ENCODE measurements at regions not wholly inside any gene's neighbourhood (a gene's known extent, or its start where the extent isn't known, plus 50 kb on each side); places are given as distances from the start of the nearest gene placed in this dataset.
A peak's percentile ranks its signal among the peaks of the same experiment; 100 is the strongest.
"Not testable (repeated sequence)": the region's sequence is repeated elsewhere in the genome, so short reads cannot be mapped to it uniquely, and the experiment has no call there.

DNA sequence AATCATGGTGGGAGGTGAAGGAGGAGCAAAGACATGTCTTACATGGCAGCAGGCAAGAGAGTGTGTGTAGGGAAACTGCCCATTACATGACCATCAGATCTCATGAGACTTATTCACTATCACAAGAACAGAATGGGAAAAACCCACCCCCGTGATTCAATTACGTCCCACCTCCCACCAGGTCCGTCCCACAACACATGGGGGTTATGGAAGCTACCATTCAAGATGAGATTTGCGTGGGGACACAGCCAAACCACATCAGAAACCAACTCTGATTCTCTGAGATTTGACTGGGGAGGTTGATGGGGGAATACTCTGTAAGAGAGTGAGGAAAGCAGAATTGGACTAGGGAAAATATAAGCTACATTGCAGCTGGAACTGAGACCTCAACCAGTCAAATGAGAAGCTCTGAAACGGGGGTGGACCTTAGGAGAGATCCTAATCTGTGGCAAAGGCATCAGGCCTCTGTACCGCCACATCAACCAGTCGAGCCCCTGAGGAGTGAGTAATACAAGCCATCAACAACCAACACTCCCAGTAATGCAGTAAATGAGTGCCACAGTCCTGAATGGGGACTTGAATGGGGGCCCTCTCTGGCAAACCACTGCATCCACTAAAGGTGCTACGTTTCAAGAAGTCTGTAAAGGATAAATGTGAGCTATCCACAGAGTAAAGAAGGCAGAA lies 207.9 kb upstream of the GADL1 start:
- DNase-seq = no peak

DNA sequence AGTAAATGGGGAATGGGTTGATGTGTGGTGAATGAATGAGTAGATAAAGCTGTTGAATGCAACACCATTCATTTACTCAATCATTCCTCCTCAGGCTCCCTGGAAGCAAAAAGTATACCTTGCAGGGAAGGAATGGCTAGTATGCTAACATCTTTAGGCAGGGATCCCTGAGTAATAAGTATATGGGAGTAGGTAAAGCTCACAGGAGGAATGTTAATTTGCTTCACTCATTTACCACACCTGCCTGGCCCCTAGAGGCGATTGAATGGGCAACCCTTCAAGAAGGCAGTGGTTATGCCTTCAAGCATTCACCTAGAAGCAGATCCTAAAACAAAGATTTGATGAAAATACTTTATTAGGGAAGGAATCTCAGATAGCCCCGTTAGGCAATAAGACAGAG lies 208.7 kb upstream of the GADL1 start:
- DNase-seq = no peak

DNA sequence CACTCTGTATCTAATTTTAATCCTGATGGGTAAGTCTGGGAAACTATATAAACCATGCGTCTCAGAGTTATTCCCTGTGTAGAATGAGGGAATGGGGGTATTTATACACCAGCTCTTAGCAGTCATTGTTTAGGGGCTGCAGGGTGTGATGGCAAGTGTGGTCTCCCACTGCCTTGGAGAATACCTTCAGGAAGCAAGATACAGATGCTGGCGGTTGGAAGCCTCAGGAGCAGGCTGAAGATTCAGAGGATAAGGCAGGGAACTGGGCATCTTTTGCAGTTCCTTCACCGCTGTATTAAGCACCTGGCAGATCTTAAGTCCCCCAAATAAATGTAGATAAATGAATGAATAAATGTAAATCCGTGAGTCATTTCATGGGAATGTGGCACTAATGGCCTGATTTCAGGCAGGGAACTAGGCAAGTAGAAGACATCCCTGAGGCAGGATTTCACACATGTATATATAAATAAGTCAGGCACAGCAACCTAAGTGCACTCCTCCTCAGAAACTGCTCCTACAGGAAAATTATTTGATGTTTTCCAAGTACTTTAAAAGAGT lies 209.2 kb upstream of the GADL1 start:
- no peak for DNase-seq

DNA sequence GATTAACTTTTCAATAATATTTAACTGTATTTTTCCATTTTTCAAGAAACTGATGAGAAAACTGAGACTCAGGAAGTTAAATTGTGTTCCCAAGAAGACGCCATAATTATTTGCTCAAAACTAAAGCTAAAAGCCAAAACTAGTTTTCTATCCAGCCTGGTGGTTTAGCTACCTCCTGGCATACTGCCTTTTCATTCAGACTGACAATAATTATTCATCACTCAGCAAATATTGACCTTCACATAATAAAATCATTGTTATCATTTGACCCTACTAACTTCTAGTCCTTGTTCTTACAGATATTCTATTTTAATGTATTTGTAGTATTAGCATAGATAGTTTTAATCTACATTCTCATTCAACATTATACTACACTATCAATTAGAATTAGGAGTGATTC lies 210.6 kb upstream of the GADL1 start:
- DNase-seq = no peak

DNA sequence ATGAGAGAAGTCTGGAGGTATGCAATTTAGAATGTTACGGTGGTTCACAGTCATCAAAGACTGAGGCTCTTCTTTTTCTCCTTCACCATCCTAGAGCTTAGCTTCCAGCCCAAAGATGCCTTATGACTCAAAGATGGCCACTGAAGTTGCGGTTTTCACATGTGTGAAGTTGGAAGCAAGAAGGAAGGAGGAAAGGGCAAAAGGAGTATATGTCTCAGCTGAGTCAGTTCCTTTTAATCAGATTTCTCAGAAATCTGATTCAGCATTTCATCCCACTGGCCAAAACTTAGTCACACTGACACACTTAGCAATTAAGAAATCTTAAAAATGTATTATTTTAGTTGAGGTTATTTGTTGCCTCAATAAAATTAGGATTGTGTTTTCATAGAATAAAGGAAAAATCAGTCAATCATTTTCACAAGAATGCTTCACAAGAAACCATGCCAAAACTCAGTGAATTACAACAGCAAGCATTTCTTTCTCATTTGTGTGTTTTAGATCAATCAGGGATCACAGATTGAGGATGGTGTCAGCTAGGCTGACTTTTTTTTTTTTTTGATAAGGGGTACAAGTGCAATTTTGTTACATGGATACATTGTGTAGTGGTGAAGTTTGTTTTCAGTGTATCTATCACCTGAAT lies 211.1 kb upstream of the GADL1 start:
- DNase-seq = no peak

DNA sequence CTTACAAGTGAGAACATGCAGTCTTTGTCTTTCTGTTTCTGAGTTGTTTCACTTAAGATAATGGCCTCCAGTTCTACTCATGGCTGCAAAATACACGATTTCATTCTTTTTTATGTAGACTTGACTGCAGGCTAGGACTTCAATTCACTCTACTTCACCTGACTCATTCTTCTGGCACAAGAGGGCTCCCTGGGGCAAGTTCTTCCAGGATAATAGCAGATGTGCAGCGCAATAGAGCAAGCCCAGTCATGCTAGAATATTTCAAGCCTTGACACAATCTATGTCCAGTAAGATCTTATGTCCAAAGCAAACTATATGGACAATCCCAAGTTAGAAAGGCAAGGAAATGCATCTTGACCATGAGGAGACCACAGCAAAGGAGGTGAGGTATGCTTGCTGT lies 211.7 kb upstream of the GADL1 start:
- DNase-seq = no peak

- no peak for DNase-seq
Observed at GRCh38 chr3:31106912-31107311, 212.5 kb upstream of the GADL1 start.

- no peak for DNase-seq
Observed at GRCh38 chr3:31114929-31115283, 220.4 kb upstream of the GADL1 start.

- DNase-seq = not testable (repeated sequence)
Observed at GRCh38 chr3:31115531-31115930, 221.1 kb upstream of the GADL1 start.

- no peak for DNase-seq
Observed at GRCh38 chr3:31116651-31117050, 222.2 kb upstream of the GADL1 start.

DNA sequence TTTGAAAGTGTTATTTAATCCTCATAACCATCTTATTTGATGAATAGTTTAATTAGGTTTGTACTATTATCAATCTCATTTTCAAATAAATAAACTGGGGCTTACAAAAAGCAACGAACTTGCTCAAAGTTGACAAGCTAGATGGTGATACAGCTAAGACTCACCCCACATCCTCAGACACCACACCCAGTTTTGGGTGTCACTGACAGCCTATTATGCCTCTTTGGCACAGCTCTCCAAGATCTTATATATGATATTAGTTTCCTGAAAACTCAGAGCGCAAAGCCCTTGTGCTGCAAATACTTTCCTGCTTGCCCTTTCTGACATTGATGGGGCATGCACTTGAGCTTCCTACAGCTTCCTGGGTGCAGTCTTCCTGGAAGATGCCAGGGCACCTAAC lies 223.4 kb upstream of the GADL1 start:
- DNase-seq = no peak

DNA sequence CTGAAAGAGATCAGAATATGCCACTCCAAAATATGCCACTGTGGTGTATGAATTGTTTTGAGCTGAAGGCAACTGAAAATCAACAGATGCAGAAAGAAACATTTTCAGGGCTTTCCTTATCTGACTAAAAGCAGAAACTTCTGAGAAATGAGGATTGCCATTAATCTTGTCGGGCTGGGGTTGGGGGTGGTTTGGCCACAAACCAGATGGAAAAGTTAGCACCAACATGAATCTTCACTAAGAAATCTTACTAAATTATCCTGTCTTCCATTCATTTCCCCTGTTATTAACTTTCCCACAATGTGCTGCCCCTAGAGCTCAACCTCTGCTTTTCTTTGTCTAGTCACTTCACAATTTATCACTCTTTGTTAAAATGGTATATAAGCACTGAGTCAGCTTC lies 229.9 kb upstream of the GADL1 start:
- DNase-seq = no peak

GRCh38 chr3:31125413-31126020 lies 231.1 kb upstream of the GADL1 start:
- no peak for DNase-seq

- DNase-seq = no peak
Observed at GRCh38 chr3:31129241-31129640, 234.8 kb upstream of the GADL1 start.

DNA sequence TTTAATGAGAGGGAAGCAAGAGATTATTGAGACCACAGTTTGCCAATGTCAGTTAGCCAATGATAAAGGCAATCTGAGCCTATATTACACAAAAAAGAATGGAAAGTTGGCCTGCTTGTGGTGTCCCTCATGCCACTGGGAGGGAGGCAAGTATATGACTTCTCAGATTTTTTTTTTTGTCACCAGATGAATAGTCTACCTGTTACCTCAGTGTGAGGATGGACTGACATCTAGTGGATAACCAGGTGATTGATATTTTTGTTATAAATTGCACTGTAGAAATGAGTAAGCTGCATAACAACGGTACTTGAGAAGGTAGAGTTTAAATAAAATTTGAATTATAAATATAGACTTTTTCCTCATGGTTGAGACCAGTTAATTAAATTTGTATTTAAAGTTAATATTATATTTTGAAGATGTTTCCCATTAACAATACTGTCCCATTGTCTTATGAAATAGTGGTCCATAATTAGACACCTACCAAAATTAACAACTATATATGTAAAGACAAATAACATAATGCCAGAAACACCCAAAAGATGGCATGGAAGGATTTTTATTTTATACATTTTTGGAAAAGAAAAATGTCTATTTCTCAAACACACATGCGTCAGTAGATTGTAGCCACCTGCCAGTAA lies 237.8 kb upstream of the GADL1 start:
- peak; percentile 29 to 32 for DNase-seq

DNA sequence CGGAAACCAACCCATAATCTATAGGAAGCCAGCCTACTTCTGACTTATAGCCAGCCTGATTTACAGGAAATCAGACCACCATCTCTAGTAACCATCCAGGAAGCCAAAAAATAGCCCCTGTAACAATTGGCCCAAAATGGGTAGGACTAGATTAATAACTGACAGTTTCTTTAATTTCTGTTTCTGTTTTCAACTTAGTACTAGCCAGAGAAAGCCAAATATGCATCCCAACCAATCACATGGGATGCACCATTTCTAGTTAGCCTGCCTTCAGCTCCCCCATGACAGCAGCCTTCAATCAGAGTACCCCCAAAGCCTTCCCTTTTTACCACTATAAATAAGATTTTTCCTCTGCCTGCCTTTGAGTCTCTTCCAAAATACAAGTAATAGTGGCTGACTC lies 239.1 kb upstream of the GADL1 start:
- no peak for DNase-seq

DNA sequence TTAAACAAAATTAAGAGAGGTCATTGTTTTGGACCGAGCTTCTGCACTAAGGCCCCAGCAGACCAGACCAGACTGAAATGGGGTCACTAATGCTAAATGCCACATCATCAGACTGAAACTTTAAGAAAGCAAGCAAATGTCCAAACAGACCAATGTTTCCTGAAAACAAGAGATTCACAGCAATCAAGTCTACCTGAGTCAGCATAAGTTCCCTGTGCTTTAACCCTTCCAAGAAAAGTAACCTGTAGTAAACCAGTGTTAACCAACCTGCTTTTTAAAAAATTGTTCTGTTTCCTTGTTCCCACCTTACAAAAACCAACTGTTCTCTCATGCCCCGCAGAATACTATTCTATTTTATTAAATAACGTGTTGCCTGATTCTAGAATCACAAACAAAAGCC lies 241.1 kb upstream of the GADL1 start:
- DNase-seq = no peak

DNA sequence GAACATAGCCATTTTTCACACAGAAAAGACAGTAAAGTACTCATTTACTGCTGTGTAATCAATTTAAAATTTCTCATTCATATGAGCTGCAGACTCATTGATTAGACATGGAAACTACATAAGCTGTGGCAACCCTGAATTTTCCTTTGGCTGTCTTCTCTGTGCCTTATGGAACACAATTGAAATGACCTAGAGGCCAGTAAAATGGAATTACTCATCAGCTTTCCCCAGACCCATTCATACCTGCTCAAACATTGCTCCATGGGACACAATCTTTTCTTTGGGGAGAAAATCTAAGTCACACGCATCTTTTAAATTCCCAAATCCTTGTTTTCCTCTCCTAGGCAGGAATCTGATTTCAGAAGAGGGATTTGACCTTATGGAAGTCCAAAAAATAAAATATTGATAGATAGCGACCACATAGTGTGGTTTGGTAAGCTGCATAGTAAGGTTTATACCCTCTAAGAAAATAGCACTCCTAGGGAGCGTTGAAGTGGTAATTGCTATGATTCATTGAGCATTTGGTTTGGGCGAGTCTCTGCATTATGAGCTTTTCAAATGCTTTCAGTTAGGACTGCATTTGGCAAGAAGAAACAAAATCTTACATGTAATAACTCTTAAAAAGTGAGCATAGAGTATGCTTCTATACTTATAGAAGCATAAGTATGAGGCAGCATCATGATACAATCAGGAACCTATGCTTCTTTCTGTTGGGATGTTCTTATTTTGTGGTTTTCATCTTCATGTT lies 243.4 kb upstream of the GADL1 start:
- no peak for DNase-seq

DNA sequence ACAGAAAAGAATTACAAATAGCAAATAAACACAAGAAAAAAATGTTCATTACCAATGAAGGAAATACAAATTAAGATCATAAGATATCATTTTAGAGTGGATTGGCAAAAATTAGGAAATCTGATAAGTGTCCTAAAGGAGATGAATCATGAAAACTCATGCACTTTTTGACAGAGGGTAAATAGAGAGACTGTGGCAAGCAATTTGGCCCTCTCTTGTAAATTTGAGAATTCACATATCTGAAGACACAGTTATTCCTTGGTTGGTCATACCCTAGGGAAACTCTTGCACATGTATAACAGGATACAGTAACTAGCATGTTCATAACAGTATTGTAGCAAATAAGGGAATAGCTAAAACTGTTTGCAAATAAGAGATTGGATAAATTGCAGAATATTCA lies 246.0 kb upstream of the GADL1 start:
- no peak for DNase-seq

GRCh38 chr3:31142139-31142538 lies 247.7 kb upstream of the GADL1 start:
- no peak for DNase-seq

DNA sequence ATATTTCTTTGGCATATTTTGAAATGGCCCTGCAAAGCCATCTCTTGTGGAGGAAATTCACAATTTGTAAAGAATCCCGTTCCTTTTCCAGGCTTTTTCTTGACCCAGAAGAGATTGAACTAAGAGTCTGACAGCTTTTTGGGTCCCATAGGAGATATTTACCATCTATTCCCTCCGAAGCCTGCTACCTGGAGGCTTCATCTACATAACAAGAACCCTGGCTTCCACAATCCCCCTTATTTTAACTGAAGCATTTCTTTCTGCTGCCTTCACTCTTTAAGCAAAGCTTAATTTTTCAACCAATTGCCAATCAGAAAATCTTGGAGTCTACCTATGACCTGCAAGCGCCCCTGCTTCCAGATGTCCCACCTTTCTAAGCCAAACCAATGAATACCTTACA lies 248.1 kb upstream of the GADL1 start:
- no peak for DNase-seq

DNA sequence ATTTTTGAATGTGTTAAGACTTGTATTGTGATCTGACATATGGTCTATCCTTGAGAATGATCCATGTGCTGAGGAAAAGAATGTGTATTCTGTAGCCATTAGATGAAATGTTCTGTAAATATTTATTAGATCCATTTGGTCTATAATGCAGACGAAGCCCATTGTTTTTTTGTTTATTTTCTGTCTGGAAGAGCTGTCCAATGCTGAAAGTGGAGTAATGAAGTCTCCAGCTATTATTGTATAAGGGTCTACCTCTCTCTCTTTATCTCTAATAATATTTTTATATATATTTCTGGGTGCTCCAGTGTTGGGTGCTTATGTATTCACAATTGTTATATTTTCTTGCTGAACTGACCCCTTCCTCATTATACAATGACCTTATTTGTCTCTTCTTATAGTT lies 250.6 kb upstream of the GADL1 start:
- DNase-seq = no peak

DNA sequence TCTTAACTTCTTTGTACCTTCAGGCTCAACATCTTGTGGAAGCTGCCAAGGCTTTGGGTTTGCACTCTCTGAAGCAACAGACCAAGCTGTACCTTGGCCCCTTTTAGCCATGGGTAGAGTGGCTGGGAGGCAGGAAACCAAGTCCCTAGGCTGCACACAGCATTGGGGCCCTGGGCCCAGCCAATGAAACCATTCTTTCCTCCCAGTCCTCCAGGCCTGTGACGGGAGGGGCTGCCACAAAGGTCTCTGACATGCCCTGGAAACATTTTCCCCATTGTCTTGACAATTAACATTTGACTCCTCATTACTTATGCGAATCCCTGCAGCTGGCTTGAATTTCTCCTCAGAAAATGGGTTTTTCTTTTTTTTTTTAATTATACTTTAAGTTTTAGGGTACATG lies 253.1 kb upstream of the GADL1 start:
- DNase-seq = no peak
